Kidney (tissue), 13 donors: ENCODE measurements at regions not wholly inside any gene's neighbourhood (a gene's known extent, or its start where the extent isn't known, plus 50 kb on each side); places are given as distances from the start of the nearest gene placed in this dataset.

Experiments used
- DNase-seq, 5 donors: peaks; one replicate each; pipeline ENCODE4 v3.0.0-alpha.2; 2013 to 2020
- FAIRE-seq: peaks from 2 replicates; lab custom pipeline; 2012; peaks lifted over from hg19 to GRCh38; lab: Jason Lieb, UNC
- H3K27ac ChIP-seq, 2 donors: one replicate each; pipeline ENCODE4 v1.7.0; 2013; ENCODE audit warnings: low read depth in 2 of 2, low read length in 2 of 2, inconsistent platforms in 1 of 2
- H3K27me3 ChIP-seq: one replicate; pipeline ENCODE4 v1.7.1; 2013; ENCODE audit warnings: low read length, inconsistent platforms; ENCODE audit not compliant: control insufficient read depth, insufficient read depth
- H3K36me3 ChIP-seq, 3 donors: one replicate each; pipeline versions ENCODE4 v1.7.0 to v1.7.1; 2013; ENCODE audit warnings: low read length in 3 of 3, control low read depth in 1 of 3, inconsistent platforms in 1 of 3; ENCODE audit not compliant: insufficient read depth in 3 of 3, control insufficient read depth in 2 of 3
- H3K4me1 ChIP-seq, 3 donors: one replicate each; pipeline versions ENCODE4 v1.7.0 to v1.7.1; 2013; ENCODE audit warnings: low read length in 3 of 3, inconsistent platforms in 1 of 3, low read depth in 1 of 3; ENCODE audit not compliant: control insufficient read depth in 2 of 3, insufficient read depth in 2 of 3
- H3K4me3 ChIP-seq, 3 donors: one replicate each; pipeline versions ENCODE4 v1.7.0 to v1.8.1; 2013; ENCODE audit warnings: low read length in 3 of 3, control low read depth in 1 of 3, inconsistent platforms in 1 of 3
- H3K9ac ChIP-seq, 3 donors: one replicate each; pipeline versions ENCODE4 v1.7.0 to v1.7.1; 2013; ENCODE audit warnings: low read length in 3 of 3, control low read depth in 1 of 3, inconsistent platforms in 1 of 3
- H3K9me3 ChIP-seq, 3 donors: one replicate each; pipeline versions ENCODE4 v1.7.0 to v1.7.1; 2013; ENCODE audit warnings: low read length in 3 of 3, control low read depth in 1 of 3, inconsistent platforms in 1 of 3; ENCODE audit not compliant: control insufficient read depth in 2 of 3, insufficient read depth in 1 of 3
- CTCF ChIP-seq: IDR thresholded peaks from 3 replicates; pipeline ENCODE4 v1.5.1; 2012; ENCODE audit warnings: mild to moderate bottlenecking, moderate library complexity, borderline replicate concordance; ENCODE audit not compliant: insufficient read depth; ENCODE audit errors: extremely low read depth
- intact Hi-C: fragments of 100-400 bp; cut with DNase I; formaldehyde crosslinking; loops from one replicate; pipeline ENCODE4 v1.11.1; 2022
- donor health status: control.
- donor health status: control.
- donor health status: control.
- donor health status: control.
- donor health status: control.
- donor health status: DM: yes; HTN: yes; CAD: no.
- donor health status: Normal renal cell carcinoma (clear cell type).

GRCh38 chr6:140438346-140438735 lies 1063.9 kb upstream of the CITED2 start:
- FAIRE-seq (no peak), DNase-seq (no peak)
- Histone ChIP-seq H3K27me3 (no peaks in the 10 kb centered on the region), H3K27ac (no peak overlapping the region), H3K9me3 (no peaks in the 10 kb centered on the region), H3K4me3 (no peak overlapping the region), H3K9ac (no peak overlapping the region), H3K4me1 (peaks cover 0 to 3% (median 0%) of the 10 kb centered on the region in 3 donors), H3K36me3 (no peaks in the 10 kb centered on the region)
- TF ChIP-seq CTCF: no peak
- intact Hi-C loops: no loop called here

DNA sequence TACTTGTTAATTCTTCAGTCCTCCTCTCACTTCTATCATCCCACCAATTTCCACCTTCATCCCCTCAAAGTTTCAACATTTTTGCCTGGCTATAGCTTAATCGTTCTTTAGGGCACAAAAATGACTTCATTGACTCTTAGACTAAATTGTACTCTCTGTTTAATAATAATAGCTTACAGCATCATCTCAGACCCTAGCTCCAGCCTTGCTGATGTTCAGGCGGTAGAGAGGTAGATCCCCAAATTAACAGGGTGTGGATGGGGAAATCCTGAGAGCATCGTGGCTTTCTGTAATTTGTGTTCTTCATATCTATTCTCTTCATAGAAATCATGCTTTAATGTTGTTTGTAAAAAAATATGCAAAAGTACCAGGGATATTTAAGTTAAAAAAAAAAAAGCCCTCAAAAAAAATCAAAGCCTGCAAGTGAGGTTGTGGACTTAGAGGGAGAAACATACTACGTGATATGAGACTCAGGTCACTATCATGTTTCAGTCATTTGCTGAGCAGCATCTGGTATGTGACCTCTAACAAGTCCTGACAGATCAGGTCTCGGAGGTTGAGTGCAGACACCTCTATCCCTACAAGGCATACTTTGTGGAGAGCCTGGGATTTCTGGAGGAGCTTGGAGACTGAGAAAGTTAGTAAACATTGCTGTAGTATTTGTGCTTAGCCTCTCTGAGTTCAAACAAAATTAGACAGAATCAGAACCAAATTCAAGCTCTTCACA lies 1063.3 kb upstream of the CITED2 start:
- no peak for TF ChIP-seq CTCF
- H3K4me1 ChIP-seq: peaks cover 0 to 3% (median 0%) of the 10 kb centered on the region in 3 donors
- H3K9me3 ChIP-seq: no peaks in the 10 kb centered on the region
- no peak overlapping the region for H3K27ac ChIP-seq
- no peaks in the 10 kb centered on the region for H3K36me3 ChIP-seq
- intact Hi-C loops: no loop called here
- FAIRE-seq (no peak), DNase-seq (peak in 3 of 5 donors; percentile 17 to 40 (median 39))
- no peaks in the 10 kb centered on the region for H3K27me3 ChIP-seq
- H3K9ac ChIP-seq: no peak overlapping the region
- no peak overlapping the region for H3K4me3 ChIP-seq

- H3K4me1 ChIP-seq: peaks cover 0 to 2% (median 0%) of the 10 kb centered on the region in 3 donors
- H3K27ac ChIP-seq: no peak overlapping the region
- TF ChIP-seq CTCF: no peak
- intact Hi-C loops: no loop called here
- no peaks in the 10 kb centered on the region for H3K9me3 ChIP-seq
- no peaks in the 10 kb centered on the region for H3K27me3 ChIP-seq
- H3K4me3 ChIP-seq: no peak overlapping the region
- H3K9ac ChIP-seq: no peak overlapping the region
- no peak for FAIRE-seq
- DNase-seq: no peak
- H3K36me3 ChIP-seq: no peaks in the 10 kb centered on the region
Observed at GRCh38 chr6:140436023-140436811, 1061.8 kb upstream of the CITED2 start.
